ENCODE measurements at regions not wholly inside any gene's neighbourhood (a gene's known extent, or its start where the extent isn't known, plus 50 kb on each side); places are given as distances from the start of the nearest gene placed in this dataset.

DNA sequence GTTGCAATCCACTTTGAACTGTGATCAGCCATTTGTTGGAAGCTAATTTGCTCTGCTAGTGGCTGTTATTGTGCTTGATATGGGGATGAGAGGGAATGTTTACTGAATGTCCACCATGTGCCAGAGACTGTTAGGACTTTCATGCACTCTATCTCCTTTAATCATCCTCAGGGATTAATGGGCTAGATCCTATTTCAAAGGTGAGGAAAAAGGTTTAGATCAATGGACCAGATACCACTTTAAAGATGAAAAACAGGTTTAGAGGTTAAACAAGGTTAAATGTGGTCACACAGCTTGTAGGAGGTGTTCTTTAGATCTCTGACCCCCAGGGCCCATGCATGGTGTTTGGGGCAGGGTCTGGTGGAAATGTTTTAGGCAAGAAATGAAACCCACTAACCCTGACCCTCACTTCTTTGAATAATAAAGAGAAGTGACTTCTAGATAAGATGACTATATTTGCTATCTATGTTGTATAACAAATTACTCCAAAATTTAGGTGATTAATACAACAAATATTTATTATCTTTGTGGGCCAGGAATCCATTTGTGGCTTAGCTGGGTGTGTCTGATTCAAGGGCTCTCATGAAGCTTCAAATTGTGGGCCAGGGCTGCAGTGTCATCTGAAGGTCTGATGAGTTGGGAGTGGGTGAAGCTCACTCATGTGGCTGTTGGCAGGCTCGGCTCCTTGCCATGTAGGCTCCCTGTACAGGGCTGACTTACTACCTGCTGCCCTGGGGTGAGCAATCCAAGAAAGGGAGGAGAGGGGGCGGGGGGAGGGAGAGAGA, 127.8 kb upstream of the FOXA2 start:
- TF ChIP-seq, protein P1, sequence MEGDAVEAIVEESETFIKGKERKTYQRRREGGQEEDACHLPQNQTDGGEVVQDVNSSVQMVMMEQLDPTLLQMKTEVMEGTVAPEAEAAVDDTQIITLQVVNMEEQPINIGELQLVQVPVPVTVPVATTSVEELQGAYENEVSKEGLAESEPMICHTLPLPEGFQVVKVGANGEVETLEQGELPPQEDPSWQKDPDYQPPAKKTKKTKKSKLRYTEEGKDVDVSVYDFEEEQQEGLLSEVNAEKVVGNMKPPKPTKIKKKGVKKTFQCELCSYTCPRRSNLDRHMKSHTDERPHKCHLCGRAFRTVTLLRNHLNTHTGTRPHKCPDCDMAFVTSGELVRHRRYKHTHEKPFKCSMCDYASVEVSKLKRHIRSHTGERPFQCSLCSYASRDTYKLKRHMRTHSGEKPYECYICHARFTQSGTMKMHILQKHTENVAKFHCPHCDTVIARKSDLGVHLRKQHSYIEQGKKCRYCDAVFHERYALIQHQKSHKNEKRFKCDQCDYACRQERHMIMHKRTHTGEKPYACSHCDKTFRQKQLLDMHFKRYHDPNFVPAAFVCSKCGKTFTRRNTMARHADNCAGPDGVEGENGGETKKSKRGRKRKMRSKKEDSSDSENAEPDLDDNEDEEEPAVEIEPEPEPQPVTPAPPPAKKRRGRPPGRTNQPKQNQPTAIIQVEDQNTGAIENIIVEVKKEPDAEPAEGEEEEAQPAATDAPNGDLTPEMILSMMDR (IDR thresholded peaks at IDR 0.05): no peak
- TF ChIP-seq POLR2A (IDR thresholded peaks at IDR 0.05; ENCODE audit: low read depth): no peak
